NT2/D1 (cell line): ENCODE measurements at regions not wholly inside any gene's neighbourhood (a gene's known extent, or its start where the extent isn't known, plus 50 kb on each side); places are given as distances from the start of the nearest gene placed in this dataset.

Experiments used
- SUZ12 ChIP-seq: IDR thresholded peaks from 2 replicates; pipeline ENCODE4 v1.6.1; 2011; ENCODE audit not compliant: insufficient read length, insufficient read depth; ENCODE audit errors: extremely low read depth
- YY1 ChIP-seq: IDR thresholded peaks from 2 replicates; pipeline ENCODE4 v1.6.1; 2011; ENCODE audit not compliant: insufficient read length, insufficient read depth
- ZNF274 ChIP-seq: IDR thresholded peaks from 2 replicates; pipeline ENCODE4 v1.6.1; 2011; ENCODE audit warnings: mild to moderate bottlenecking, low read depth, low read length

- TF ChIP-seq ZNF274 (no peak), YY1 (no peak), SUZ12 (no peak)
Observed at GRCh38 chr4:64715741-64716140, 306.5 kb upstream of the TECRL start.
